PFSK-1 (cell line): ENCODE measurements at regions not wholly inside any gene's neighbourhood (a gene's known extent, or its start where the extent isn't known, plus 50 kb on each side); places are given as distances from the start of the nearest gene placed in this dataset.

Experiments used
- POLR2AphosphoS5 ChIP-seq: IDR thresholded peaks from 2 replicates; pipeline ENCODE4 v1.6.1; 2012; ENCODE audit warnings: low read depth, mild to moderate bottlenecking, control low read depth, low read length, moderate library complexity
- TAF1 ChIP-seq: IDR thresholded peaks from 2 replicates; pipeline ENCODE4 v1.6.1; 2012; ENCODE audit warnings: low read length, control low read depth, borderline replicate concordance; ENCODE audit not compliant: insufficient read depth

GRCh38 chr3:66144568-66145407, 76.0 kb upstream of the SLC25A26 start:
- TF ChIP-seq POLR2AphosphoS5 (no peak), TAF1 (no peak)
